ENCODE measurements at regions not wholly inside any gene's neighbourhood (a gene's known extent, or its start where the extent isn't known, plus 50 kb on each side); places are given as distances from the start of the nearest gene placed in this dataset.
A peak's percentile ranks its signal among the peaks of the same experiment; 100 is the strongest.

DNA sequence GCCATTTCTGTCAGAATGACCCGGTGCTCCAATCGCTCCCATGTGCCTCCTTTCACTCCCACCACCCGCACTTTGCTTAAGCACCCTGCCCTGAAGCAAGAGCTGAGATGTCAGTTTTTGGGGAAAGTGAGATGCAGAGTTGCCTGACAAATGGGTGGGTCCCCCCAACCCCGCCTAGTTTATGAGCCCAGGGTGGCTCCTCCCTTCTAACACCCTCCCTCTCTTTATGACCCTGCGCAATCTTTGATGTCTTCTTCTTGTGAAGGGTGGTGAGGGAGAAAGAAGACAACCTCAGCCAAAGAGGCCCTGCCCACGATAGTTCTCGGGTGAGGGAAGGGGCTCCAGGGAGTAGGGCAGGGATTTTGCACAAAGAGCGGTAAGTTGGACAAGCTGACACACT, 89.5 kb upstream of the HOXC13 start:
- TF ChIP-seq POLR2A (IDR thresholded peaks at IDR 0.05; ENCODE audit: low read depth, low read length) = no peak
- no peak for DNase-seq (ENCODE audit: insufficient read length, low spot score)
- no peak for FAIRE-seq

- DNase-seq (ENCODE audit: insufficient read length, low spot score) = no peak
- TF ChIP-seq POLR2A (IDR thresholded peaks at IDR 0.05; ENCODE audit: low read depth, low read length) = no peak
- FAIRE-seq = no peak
Observed at GRCh38 chr12:53849656-53850055, 89.0 kb upstream of the HOXC13 start.

DNA sequence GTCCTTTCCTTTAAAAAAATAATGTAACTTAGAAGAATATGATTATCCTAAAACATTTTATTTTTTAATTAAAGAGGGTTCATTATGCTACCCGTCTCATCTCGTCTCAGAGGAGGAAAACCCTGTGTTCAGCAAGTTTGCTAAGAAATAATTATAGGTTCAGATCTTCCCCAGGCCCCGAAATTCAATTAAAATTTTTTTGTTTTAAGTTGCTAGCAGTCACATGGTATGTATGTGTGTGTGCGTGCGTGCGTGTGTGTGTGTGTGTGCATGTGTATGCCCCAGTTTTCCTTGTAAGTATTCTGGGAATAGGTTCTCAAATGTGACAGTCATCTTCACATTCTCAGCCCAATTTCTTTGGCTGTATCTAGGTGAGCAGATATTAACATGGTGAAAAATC, 86.6 kb upstream of the HOXC13 start:
- TF ChIP-seq POLR2A (IDR thresholded peaks at IDR 0.05; ENCODE audit: low read depth, low read length) = no peak
- DNase-seq (ENCODE audit: insufficient read length, low spot score) = no peak
- FAIRE-seq = no peak

DNA sequence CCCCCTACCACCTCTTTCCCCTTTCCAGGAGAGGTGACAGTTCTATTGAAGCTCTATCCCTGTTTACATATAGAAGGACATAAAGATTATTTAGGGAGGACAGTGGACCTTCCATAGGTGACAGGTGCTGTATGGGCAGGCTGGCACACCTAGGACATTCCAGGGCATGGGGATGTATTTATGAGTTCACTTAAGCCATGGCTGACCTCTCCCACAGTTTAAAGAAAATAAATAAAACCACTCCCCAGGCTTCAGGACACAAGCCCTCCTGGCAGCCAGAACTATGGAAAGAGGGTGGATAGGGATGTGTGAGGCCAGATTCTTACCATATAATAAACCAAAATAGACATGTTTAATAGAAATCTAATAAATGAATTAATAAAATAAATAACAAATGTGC, 85.6 kb upstream of the HOXC13 start:
- no peak for DNase-seq (ENCODE audit: insufficient read length, low spot score)
- no peak for TF ChIP-seq POLR2A (IDR thresholded peaks at IDR 0.05; ENCODE audit: low read depth, low read length)
- no peak for FAIRE-seq

DNA sequence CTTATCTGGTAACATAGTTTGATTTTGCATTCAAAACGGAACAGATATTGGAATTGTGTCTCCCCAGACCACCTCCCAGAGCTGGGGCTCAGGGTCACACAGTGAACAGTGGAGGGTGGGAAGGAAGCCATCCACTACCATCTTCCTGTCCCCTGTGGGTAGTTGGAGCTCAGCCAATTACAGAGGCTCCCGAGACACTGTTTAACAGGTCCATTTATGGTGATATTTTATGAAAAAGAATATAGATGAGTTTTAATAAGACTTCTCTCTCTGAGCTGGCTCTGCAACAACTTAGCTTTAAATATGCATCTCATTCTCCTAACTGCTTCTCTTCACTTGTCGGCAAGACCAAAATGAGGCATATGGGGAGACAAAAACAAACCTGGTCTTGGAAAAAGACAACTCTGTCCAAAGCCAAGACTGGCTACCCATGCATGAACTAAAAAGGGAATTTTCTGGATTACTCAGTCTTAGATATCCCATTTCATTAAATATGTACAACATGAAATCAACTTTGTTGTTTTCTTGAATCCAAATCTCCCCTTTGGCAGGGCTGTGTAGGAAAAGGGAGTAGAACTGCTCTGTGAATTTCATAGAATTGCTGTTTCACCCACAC, 83.8 kb upstream of the HOXC13 start:
- no peak for FAIRE-seq
- no peak for TF ChIP-seq POLR2A (IDR thresholded peaks at IDR 0.05; ENCODE audit: low read depth, low read length)
- no peak for DNase-seq (ENCODE audit: insufficient read length, low spot score)

- FAIRE-seq = no peak
- no peak for DNase-seq (ENCODE audit: insufficient read length, low spot score)
- no peak for TF ChIP-seq POLR2A (IDR thresholded peaks at IDR 0.05; ENCODE audit: low read depth, low read length)
Observed at GRCh38 chr12:53856132-53856531, 82.5 kb upstream of the HOXC13 start.

DNA sequence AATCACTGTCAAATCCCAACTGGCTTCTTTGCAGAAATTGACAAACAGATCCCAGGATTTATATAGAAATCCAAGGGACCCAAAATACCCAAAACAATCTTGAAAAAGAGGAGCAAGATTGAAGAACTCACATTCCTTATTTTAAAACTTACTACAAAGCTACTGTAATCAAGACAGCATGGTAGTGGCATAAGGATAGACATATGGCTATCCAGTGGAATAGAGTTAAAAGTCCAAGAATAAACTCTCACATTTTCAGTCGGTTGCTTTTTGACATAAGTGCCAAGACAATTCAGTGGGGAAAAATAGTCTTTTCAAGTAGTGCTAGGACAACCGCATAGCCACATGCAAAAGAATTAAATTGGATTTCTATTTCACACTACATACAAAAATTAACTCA, 81.0 kb upstream of the HOXC13 start:
- no peak for DNase-seq (ENCODE audit: insufficient read length, low spot score)
- TF ChIP-seq POLR2A (IDR thresholded peaks at IDR 0.05; ENCODE audit: low read depth, low read length) = no peak
- FAIRE-seq = no peak

DNA sequence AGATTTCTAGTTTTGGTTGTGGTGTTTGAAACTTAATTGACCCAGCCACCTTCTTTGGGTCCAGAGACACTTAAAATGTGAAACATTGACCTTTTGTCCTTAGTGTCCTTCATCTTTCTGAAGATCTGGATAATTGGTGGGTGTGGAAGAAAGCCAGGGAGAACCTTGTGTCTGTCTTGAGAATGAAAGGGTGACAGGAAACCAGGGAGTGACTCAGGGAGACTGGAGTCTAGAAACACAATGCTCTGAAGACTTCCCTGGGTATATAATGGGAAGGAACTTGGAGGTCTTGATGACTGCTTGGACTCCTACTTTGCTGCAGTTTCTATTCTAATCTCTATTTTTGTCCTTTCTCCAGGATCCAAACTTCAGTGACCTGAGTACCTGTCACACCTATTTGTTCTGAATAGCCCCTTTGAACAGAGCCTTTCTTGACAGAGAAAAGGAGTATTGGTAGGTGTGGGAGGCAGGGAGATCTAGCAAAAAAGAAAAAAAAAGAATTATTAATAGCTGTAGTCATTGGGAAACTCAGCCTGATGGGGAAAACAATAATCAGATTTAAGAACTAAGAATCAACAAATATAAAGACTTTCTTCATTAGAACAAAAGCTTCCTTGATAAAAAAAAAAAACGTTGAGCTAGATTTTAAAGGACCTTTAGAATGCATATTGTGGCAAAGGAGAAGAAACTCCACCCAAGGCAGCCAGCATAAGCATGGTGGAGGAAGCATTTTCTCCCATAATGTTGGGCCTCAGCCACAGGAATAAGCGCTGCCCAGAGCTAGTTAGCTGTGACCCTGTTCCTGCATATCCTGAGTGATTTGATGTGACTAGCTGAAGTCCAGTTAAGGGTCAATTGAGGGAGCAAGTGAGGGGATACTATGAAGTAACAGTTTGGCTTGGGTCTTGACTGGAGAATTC, 77.9 kb upstream of the HOXC13 start:
- no peak for FAIRE-seq
- DNase-seq (ENCODE audit: insufficient read length, low spot score) = no peak

DNA sequence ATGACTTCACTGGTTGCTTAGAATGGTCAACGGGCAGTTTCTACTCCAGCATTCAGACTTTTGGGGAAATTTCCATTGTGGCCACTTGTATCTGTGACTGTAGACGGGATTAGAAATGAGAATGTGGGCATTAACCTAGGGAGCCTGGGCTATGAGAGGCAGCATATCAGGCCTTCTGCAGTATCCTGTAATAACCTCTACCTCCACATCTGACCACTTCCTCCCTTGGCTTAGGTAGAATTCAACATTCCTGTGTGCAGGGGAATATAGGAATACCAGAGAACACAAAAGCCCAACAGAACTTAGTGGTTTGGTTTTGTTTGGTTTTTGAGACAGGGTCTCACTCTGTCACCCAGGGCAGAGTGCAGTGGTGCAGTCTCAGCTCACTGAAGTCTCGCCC, 76.4 kb upstream of the HOXC13 start:
- FAIRE-seq (no peak), DNase-seq (ENCODE audit: insufficient read length, low spot score) (no peak)
- TF ChIP-seq POLR2A (IDR thresholded peaks at IDR 0.05; ENCODE audit: low read depth, low read length) = no peak

More for the DNA sequence above, 77.9 kb upstream of the HOXC13 start:
- TF ChIP-seq POLR2A (IDR thresholded peaks at IDR 0.05; ENCODE audit: low read depth, low read length) = no peak

DNA sequence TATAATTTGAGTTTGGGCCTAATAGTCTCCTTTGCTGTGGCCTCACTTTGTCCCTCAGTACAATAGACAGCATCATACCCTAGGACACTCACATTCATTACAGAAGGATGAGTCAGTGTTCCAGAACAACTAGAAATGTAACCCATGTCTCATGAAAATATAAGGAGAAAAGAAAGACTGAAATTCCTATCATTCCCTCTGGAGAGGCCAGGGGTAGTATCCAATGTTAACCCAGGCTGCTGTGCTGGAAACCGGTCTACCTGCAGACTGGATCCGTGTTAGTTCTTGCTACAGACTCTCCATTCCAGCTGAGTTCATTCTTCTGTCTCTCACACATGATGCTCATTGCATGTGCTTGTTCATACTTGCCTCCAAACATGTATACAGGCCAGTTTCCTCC, 75.8 kb upstream of the HOXC13 start:
- peak; percentile 12 for DNase-seq (ENCODE audit: insufficient read length, low spot score)
- no peak for TF ChIP-seq POLR2A (IDR thresholded peaks at IDR 0.05; ENCODE audit: low read depth, low read length)
- FAIRE-seq = no peak

DNA sequence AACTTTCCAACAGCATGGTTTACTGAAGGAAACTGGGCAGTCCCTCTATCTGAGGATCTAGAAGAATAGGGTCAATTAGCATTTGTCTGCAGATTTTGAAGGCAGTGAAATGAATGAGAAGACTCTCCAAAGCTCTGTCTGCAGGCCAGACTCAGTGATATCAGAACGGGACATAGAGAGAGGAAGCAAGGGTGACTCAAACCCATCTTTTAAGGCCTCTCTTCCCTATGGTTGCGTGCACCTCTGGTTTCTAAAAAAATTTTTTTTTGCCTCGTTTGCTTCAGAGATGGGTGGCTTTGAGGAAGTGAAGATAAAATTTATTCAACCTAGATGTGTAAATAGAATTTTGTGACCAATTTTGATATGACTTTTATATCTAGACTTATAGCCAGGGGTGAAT, 71.9 kb upstream of the HOXC13 start:
- TF ChIP-seq POLR2A (IDR thresholded peaks at IDR 0.05; ENCODE audit: low read depth, low read length) = no peak
- no peak for FAIRE-seq

DNA sequence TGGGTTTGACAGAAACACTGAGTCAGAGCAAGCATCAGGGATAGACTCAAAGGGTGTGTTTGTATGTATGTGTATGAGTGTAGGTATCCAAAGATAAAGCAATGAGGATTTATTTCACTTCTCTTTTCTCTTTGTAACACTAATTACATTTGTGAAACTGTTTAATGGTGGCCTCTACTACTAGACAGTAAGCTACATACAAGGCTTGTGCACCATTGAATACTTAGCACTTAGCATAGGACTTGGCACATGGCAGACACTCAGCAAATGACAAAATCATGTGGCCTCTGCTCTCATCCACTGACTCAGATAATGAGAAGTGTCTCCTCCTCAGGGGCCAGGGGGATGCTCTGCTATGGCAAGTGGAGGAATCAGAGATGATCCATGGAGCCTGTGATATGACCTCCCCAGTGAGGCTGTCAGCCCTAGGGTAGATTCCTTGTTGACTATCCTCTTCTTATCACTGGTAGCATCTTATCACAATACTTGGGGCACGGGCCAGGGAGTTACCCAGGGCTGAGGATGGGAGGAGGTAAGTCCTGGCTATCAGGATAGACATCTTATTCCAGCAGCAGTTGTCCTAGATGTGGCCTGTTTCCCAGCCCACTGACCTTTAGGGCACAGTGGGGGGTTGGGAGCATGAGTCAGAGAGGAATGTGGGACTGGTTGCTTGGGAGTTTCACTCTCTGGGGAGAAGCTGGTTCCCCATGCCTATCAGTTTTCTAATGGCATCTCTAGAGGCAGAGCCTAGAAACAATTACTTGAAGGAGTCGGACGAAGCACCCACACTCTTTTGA, 71.2 kb upstream of the HOXC13 start:
- no peak for TF ChIP-seq POLR2A (IDR thresholded peaks at IDR 0.05; ENCODE audit: low read depth, low read length)
- FAIRE-seq (peak; percentile 72), DNase-seq (ENCODE audit: insufficient read length, low spot score) (peak; percentile 49)

More for the DNA sequence above, 71.9 kb upstream of the HOXC13 start:
- DNase-seq (ENCODE audit: insufficient read length, low spot score) = no peak

DNA sequence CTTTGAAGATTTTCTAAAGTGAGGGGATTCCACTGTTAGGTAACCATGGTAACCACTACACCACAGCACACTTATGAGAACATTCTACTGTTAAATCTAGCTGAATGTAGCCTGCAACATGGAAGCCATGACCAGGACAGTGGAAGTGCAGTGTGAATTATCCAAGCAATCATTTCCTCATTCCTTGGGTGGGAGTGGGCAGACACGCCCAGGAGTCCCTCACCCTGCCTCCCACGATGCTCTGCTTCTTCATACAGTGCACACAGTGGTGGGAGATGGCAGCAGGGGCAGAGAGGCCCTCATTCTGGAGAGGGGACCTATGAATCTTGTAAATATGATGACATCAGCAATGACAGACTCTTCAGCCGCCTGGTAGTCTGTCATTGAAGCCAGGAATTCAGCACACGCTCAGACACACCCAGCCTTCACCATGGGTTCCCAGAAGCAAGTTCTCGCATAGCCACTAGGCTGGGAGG, 70.1 kb upstream of the HOXC13 start:
- DNase-seq (ENCODE audit: insufficient read length, low spot score) (no peak), FAIRE-seq (no peak)
- TF ChIP-seq POLR2A (IDR thresholded peaks at IDR 0.05; ENCODE audit: low read depth, low read length) = no peak

- no peak for DNase-seq (ENCODE audit: insufficient read length, low spot score)
- no peak for FAIRE-seq
- no peak for TF ChIP-seq POLR2A (IDR thresholded peaks at IDR 0.05; ENCODE audit: low read depth, low read length)
Observed at GRCh38 chr12:53869500-53869899, 69.1 kb upstream of the HOXC13 start.
